ENCODE measurements at regions not wholly inside any gene's neighbourhood (a gene's known extent, or its start where the extent isn't known, plus 50 kb on each side); places are given as distances from the start of the nearest gene placed in this dataset.

GRCh38 chr5:82599692-82600091, 321.5 kb upstream of the RPS23 start (continued):
- TF ChIP-seq ATF6 (CRISPR knock-in tag; IDR thresholded peaks at IDR 0.05) (no peak), ZNF263 (CRISPR knock-in tag; IDR thresholded peaks at IDR 0.05; ENCODE audit: low read depth) (no peak)
- TF ChIP-seq, protein P1, sequence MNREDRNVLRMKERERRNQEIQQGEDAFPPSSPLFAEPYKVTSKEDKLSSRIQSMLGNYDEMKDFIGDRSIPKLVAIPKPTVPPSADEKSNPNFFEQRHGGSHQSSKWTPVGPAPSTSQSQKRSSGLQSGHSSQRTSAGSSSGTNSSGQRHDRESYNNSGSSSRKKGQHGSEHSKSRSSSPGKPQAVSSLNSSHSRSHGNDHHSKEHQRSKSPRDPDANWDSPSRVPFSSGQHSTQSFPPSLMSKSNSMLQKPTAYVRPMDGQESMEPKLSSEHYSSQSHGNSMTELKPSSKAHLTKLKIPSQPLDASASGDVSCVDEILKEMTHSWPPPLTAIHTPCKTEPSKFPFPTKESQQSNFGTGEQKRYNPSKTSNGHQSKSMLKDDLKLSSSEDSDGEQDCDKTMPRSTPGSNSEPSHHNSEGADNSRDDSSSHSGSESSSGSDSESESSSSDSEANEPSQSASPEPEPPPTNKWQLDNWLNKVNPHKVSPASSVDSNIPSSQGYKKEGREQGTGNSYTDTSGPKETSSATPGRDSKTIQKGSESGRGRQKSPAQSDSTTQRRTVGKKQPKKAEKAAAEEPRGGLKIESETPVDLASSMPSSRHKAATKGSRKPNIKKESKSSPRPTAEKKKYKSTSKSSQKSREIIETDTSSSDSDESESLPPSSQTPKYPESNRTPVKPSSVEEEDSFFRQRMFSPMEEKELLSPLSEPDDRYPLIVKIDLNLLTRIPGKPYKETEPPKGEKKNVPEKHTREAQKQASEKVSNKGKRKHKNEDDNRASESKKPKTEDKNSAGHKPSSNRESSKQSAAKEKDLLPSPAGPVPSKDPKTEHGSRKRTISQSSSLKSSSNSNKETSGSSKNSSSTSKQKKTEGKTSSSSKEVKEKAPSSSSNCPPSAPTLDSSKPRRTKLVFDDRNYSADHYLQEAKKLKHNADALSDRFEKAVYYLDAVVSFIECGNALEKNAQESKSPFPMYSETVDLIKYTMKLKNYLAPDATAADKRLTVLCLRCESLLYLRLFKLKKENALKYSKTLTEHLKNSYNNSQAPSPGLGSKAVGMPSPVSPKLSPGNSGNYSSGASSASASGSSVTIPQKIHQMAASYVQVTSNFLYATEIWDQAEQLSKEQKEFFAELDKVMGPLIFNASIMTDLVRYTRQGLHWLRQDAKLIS (CRISPR knock-in tag; IDR thresholded peaks at IDR 0.05; ENCODE audit: borderline replicate concordance), result no peak

- Mint-ChIP-seq H3K4me1 (peaks cover 40% of the 10 kb centered on the region), H3K9me3 (no peaks in the 10 kb centered on the region), H3K27ac (no peak overlapping the region), H3K27me3 (ENCODE audit: low read depth) (no peaks in the 10 kb centered on the region), H3K4me3 (no peak overlapping the region), H3K36me3 (no peaks in the 10 kb centered on the region)
- CTCF ChIA-PET, result no interaction called here
- ATAC-seq, result no peak
- no peak for DNase-seq (ENCODE audit: low spot score)
- POLR2A ChIA-PET, result no interaction called here
- TF ChIP-seq NFATC4 (CRISPR knock-in tag; IDR thresholded peaks at IDR 0.05) (no peak), RORB (CRISPR knock-in tag; IDR thresholded peaks at IDR 0.05) (no peak), EMX1 (CRISPR knock-in tag; IDR thresholded peaks at IDR 0.05) (no peak), PRRX2 (CRISPR knock-in tag; IDR thresholded peaks at IDR 0.05) (no peak), CDX4 (CRISPR knock-in tag; IDR thresholded peaks at IDR 0.05; ENCODE audit: borderline replicate concordance) (no peak), TCF7 (CRISPR knock-in tag; IDR thresholded peaks at IDR 0.05; ENCODE audit: low read depth) (no peak), ATF1 (CRISPR knock-in tag; IDR thresholded peaks at IDR 0.05) (no peak), ZNF121 (CRISPR knock-in tag; IDR thresholded peaks at IDR 0.05) (no peak), MXD4 (CRISPR knock-in tag; IDR thresholded peaks at IDR 0.05; ENCODE audit: borderline replicate concordance) (no peak), RELA (CRISPR knock-in tag; IDR thresholded peaks at IDR 0.05; ENCODE audit: borderline replicate concordance) (no peak)
Observed at GRCh38 chr5:82599030-82599429, 320.9 kb upstream of the RPS23 start.

DNA sequence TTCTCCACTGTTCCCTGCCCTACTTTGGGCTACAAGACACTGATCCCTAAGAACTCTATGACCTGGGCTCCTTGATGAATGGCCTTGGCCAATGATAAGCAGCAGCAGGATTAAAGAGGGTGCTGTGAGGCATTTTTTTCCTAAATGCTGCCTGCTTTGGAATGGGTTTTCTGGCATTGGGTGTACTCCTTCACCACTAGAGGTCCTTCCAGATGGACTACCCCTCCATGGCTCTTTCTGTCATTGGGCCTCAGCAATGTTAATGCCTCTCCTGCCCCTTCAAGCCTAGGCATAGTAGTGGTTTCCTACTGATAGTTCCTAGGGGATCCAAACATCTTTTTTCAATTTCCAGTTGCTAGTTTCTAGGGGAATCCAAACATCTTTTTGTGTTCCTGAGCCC, 319.3 kb upstream of the RPS23 start:
- no peaks in the 10 kb centered on the region for H3K36me3 Mint-ChIP-seq
- peak; percentile 23 for DNase-seq (ENCODE audit: low spot score)
- POLR2A ChIA-PET, result no interaction called here

More for the DNA sequence above, 319.3 kb upstream of the RPS23 start:
- H3K9me3 Mint-ChIP-seq, result peaks cover 4% of the 10 kb centered on the region; the same call in 1 of the 2 replicates
- TF ChIP-seq, protein P2, sequence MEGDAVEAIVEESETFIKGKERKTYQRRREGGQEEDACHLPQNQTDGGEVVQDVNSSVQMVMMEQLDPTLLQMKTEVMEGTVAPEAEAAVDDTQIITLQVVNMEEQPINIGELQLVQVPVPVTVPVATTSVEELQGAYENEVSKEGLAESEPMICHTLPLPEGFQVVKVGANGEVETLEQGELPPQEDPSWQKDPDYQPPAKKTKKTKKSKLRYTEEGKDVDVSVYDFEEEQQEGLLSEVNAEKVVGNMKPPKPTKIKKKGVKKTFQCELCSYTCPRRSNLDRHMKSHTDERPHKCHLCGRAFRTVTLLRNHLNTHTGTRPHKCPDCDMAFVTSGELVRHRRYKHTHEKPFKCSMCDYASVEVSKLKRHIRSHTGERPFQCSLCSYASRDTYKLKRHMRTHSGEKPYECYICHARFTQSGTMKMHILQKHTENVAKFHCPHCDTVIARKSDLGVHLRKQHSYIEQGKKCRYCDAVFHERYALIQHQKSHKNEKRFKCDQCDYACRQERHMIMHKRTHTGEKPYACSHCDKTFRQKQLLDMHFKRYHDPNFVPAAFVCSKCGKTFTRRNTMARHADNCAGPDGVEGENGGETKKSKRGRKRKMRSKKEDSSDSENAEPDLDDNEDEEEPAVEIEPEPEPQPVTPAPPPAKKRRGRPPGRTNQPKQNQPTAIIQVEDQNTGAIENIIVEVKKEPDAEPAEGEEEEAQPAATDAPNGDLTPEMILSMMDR (IDR thresholded peaks at IDR 0.05), result peak; percentile 39; the same call in 1 of the 2 replicates
- TF ChIP-seq, protein P3, sequence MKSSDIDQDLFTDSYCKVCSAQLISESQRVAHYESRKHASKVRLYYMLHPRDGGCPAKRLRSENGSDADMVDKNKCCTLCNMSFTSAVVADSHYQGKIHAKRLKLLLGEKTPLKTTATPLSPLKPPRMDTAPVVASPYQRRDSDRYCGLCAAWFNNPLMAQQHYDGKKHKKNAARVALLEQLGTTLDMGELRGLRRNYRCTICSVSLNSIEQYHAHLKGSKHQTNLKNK (CRISPR knock-in tag; IDR thresholded peaks at IDR 0.05), result no peak
- no peak for TF ChIP-seq TEAD1 (CRISPR knock-in tag; IDR thresholded peaks at IDR 0.05)
- peak; percentile 95 for ATAC-seq
- CTCF ChIA-PET, result interaction anchor here (1.1 kb wide), 1 partner anchor 233 kb away, joined by 3 read pairs; no protein-coding TSS in a partner anchor
- peaks cover 36% of the 10 kb centered on the region for H3K4me1 Mint-ChIP-seq
- no peak overlapping the region for H3K27ac Mint-ChIP-seq
- H3K27me3 Mint-ChIP-seq (ENCODE audit: low read depth), result no peaks in the 10 kb centered on the region
- H3K4me3 Mint-ChIP-seq, result no peak overlapping the region
